ENCODE measurements at regions not wholly inside any gene's neighbourhood (a gene's known extent, or its start where the extent isn't known, plus 50 kb on each side); places are given as distances from the start of the nearest gene placed in this dataset.
"Not testable (repeated sequence)": the region's sequence is repeated elsewhere in the genome, so short reads cannot be mapped to it uniquely, and the experiment has no call there.

DNA sequence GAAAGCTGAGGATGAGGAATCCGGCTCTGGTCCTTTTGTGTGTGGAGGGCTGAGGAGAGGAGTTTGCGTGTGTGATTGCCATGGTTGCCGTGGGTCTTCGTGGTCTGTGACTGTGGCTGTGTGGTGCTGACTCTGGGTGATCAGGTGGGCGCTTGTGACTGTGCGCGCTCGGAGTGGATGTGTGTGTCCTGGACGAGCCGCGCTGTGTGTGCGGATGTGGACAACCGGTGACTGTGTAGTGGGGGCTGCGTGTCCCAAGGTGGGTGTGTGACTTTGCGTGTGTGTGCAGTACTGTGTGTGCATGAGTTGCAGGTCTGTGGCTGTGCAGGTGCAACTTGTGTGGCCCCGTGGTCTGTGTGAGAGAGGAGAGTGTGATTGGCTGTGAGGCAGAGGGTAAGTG is 172.0 kb upstream of the ZNG1E start:
- TF ChIP-seq, protein P1, sequence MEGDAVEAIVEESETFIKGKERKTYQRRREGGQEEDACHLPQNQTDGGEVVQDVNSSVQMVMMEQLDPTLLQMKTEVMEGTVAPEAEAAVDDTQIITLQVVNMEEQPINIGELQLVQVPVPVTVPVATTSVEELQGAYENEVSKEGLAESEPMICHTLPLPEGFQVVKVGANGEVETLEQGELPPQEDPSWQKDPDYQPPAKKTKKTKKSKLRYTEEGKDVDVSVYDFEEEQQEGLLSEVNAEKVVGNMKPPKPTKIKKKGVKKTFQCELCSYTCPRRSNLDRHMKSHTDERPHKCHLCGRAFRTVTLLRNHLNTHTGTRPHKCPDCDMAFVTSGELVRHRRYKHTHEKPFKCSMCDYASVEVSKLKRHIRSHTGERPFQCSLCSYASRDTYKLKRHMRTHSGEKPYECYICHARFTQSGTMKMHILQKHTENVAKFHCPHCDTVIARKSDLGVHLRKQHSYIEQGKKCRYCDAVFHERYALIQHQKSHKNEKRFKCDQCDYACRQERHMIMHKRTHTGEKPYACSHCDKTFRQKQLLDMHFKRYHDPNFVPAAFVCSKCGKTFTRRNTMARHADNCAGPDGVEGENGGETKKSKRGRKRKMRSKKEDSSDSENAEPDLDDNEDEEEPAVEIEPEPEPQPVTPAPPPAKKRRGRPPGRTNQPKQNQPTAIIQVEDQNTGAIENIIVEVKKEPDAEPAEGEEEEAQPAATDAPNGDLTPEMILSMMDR (IDR thresholded peaks at IDR 0.05 in 2 of 3, conservative IDR thresholded peaks at IDR 0.05 in 1 of 3; ENCODE audit: borderline replicate concordance in 1 of 3, insufficient read depth in 1 of 3, low read depth in 2 of 3, low read length in 2 of 3) = not testable (repeated sequence)
- not testable (repeated sequence) for TF ChIP-seq POLR2A (IDR thresholded peaks at IDR 0.05; ENCODE audit: borderline replicate concordance, extremely low read depth, insufficient read depth, insufficient read length); EZH2 (IDR thresholded peaks at IDR 0.05); YY1 (IDR thresholded peaks at IDR 0.05; ENCODE audit: extremely low read depth, insufficient replicate concordance, low read depth, low read length); CEBPB (IDR thresholded peaks at IDR 0.05; ENCODE audit: low read depth); EZH2phosphoT487 (IDR thresholded peaks at IDR 0.05; ENCODE audit: borderline replicate concordance); SIN3A (IDR thresholded peaks at IDR 0.05; ENCODE audit: low read depth)
- TF ChIP-seq, protein P2, sequence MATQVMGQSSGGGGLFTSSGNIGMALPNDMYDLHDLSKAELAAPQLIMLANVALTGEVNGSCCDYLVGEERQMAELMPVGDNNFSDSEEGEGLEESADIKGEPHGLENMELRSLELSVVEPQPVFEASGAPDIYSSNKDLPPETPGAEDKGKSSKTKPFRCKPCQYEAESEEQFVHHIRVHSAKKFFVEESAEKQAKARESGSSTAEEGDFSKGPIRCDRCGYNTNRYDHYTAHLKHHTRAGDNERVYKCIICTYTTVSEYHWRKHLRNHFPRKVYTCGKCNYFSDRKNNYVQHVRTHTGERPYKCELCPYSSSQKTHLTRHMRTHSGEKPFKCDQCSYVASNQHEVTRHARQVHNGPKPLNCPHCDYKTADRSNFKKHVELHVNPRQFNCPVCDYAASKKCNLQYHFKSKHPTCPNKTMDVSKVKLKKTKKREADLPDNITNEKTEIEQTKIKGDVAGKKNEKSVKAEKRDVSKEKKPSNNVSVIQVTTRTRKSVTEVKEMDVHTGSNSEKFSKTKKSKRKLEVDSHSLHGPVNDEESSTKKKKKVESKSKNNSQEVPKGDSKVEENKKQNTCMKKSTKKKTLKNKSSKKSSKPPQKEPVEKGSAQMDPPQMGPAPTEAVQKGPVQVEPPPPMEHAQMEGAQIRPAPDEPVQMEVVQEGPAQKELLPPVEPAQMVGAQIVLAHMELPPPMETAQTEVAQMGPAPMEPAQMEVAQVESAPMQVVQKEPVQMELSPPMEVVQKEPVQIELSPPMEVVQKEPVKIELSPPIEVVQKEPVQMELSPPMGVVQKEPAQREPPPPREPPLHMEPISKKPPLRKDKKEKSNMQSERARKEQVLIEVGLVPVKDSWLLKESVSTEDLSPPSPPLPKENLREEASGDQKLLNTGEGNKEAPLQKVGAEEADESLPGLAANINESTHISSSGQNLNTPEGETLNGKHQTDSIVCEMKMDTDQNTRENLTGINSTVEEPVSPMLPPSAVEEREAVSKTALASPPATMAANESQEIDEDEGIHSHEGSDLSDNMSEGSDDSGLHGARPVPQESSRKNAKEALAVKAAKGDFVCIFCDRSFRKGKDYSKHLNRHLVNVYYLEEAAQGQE (IDR thresholded peaks at IDR 0.05; ENCODE audit: low read depth) = not testable (repeated sequence)
- TF ChIP-seq, protein P3, sequence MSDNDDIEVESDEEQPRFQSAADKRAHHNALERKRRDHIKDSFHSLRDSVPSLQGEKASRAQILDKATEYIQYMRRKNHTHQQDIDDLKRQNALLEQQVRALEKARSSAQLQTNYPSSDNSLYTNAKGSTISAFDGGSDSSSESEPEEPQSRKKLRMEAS (IDR thresholded peaks at IDR 0.05) = not testable (repeated sequence)
